ENCODE measurements at regions not wholly inside any gene's neighbourhood (a gene's known extent, or its start where the extent isn't known, plus 50 kb on each side); places are given as distances from the start of the nearest gene placed in this dataset.
"Not testable (repeated sequence)": the region's sequence is repeated elsewhere in the genome, so short reads cannot be mapped to it uniquely, and the experiment has no call there.

DNA sequence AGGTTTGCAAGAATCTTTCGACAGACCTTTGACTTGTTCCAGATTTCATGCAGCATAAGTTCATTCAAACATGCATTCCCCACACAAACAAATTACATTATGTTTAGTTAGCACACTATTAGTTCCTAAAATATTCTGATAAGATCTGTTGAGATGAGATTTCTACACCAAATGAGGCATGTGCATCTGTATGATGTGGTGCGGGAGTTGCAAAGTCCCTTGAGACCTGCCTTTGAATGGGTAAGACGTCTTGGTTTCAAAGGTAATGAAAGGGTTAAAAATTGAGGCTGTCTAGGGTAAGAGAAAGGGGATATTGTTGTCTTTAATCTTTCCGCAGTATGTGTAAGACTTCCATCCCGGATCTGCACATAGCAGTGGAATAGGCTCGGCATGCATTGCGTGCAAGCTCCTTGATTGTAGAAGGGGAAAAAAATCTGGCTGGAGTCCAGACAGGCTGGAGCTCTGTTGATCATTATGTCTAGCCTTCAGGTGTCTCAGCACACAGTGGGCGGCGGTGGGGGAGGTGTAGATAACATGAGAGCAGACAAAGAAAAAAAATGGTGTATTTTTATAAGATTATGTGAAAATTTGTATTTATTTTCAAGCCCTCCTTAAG lies 296.6 kb downstream of the PTPRC start:
- no peak for FAIRE-seq

- FAIRE-seq: no peak
Observed at GRCh38 chr1:198936371-198937083, 297.7 kb downstream of the PTPRC start.

- peak; percentile 33 for FAIRE-seq
Observed at GRCh38 chr1:198937231-198938031, 298.6 kb downstream of the PTPRC start.

- FAIRE-seq: no peak
Observed at GRCh38 chr1:198939286-198939685, 300.4 kb downstream of the PTPRC start.

DNA sequence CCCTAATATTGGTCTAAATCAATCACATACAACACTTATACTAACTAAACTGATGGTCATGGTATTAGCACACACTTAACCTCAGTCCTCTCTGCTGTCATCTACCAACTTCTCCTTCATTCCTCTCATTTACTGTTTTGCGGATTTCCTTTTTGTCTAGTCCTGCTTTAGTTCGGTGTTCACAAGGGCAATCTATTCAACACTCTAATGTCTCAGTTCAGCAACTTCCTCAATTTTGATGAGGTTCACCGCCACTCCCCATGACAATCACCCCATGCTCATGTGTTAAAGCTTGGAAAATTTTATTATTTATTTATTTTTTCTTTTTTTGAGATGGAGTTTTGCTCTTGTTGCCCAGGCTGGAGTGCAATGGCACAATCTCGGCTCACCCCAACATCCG lies 301.1 kb downstream of the PTPRC start:
- FAIRE-seq: no peak

GRCh38 chr1:198942466-198942865 lies 303.6 kb downstream of the PTPRC start:
- FAIRE-seq: no peak

GRCh38 chr1:198943484-198944187 lies 304.8 kb downstream of the PTPRC start:
- no peak for FAIRE-seq

GRCh38 chr1:198947456-198947855 lies 308.6 kb downstream of the PTPRC start:
- FAIRE-seq: no peak

GRCh38 chr1:198948895-198949659 lies 310.2 kb downstream of the PTPRC start:
- no peak for FAIRE-seq

DNA sequence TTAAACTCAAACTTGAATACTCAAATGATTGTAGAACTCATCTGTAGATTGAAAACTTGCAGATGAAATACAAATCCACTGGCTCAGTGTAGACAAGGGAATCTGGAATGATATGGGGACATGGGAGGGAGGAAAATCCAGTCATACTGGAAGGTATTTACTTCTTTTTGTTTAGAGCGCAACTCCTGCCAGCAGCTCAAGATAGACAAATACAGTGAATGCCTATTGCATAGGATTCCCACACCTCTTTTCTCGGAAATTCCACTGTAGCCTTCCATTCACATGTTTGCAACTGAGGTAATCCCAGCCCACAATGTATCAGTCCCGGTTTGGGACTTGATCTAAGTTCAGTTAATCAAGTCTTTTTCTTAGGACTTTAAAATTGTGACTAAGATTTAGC lies 311.2 kb downstream of the PTPRC start:
- FAIRE-seq: no peak

DNA sequence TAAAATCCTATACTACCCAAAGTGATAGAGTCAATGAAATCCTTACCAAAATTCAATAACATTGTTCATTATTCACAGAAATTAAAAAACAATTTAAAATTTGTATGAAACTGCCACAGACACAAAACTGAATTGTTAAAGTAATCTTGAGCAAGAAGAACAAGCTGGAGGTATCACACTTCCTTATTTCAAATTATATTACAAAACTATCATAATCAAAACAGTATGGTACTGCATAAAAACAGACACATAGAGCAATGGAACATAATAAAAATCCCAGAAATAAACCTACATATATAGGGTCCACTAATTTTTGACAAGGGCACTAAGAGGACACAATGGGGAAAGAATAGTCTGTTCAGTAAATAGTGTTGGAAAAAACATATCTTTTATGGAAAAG lies 316.2 kb downstream of the PTPRC start:
- FAIRE-seq: no peak

DNA sequence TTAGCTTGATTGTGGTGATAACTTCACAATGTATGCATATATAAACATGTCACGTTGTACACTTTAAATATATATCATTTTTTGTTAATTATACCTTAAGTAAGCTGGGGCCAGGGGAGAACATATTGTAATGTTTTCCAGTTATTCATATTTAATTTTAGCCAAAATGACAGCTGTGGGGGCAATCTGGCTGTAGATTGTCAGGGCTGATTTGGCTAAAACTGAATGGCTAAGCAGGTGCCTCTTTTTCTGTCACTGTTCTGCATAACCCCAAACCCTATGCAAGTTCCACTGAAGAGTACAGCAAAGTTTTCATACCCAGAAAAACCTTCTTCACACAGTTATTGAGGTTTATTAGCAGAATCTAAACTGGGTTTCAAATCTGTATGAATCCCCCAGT lies 318.2 kb downstream of the PTPRC start:
- FAIRE-seq: no peak

DNA sequence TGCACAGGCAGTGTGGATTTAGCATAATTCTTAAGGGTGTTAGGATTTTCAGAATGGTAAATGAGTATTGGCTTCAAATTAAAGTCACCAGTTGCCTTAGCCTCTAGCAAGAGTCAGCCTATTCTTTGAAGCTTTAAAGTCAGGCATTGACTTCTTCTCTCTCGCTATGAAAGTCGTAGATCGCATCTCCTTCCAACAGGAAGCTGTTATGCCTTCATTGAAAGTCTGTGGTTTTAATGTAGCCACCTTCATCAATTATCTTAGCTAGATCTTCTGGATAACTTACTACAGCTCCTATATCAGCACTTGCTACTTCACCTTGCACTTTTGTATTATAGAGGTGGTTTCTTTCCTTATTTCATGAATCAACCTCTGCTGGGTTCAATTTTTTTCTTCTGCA lies 320.2 kb downstream of the PTPRC start:
- no peak for FAIRE-seq

DNA sequence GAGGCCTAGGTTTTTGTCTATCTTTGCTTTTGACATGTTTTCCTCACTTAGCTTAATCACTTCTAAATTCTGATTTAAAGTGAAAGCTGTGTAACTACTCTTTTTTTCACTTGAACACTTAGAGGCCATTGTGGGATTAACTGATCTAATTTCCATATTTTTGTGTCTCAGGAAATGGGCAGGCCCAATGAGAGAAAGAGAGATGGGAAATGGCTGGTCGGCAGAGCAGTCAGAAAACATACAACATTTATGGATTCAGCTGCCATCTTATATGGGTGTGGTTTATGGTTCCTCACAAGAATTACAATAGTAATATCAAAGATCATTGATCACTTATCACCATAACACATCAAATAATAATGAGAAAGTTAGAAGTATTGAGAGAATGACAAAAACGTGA lies 320.8 kb downstream of the PTPRC start:
- no peak for FAIRE-seq

GRCh38 chr1:198963796-198964195 lies 325.0 kb downstream of the PTPRC start:
- FAIRE-seq: not testable (repeated sequence)

- no peak for FAIRE-seq
Observed at GRCh38 chr1:198966519-198966918, 327.7 kb downstream of the PTPRC start.

DNA sequence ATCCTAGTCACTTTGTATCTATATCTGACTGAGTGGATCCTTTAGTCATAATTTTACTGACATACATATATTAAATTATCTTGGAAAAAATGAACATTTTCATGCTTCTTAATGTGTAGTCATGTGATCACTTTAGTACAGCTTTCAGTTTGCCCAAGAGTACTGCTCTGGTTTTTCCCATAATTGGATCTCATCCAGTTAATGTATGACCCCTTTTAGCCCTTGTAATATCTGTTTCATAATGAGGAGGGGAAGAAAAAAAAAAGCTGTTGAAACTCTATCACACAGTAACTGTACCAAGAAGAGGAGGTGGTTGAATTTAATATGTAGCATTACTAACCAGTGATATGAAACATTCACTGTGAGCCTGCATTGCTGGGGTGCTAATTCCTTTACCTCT lies 328.7 kb downstream of the PTPRC start:
- FAIRE-seq: no peak

DNA sequence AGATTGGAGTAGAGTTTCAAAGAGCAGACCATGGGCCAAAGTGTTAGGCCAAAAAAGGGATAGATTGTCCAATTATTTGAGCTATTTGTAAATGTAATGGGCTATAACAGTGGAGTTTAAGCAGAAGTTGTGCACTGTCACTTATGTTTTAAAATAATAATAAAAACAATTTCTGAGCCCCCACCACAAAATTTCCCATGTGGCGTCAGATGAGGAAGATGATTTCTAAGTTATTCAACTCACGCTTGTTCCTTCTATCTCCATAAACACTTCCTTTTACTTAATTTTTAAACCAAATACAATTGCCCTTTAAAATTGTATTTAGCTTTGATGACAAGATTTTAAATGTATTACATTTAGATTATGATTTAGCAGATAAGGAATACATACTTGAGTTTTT lies 330.0 kb downstream of the PTPRC start:
- FAIRE-seq: no peak

- no peak for FAIRE-seq
Observed at GRCh38 chr1:198969981-198970380, 331.1 kb downstream of the PTPRC start.

- no peak for FAIRE-seq
Observed at GRCh38 chr1:198970916-198971315, 332.1 kb downstream of the PTPRC start.

DNA sequence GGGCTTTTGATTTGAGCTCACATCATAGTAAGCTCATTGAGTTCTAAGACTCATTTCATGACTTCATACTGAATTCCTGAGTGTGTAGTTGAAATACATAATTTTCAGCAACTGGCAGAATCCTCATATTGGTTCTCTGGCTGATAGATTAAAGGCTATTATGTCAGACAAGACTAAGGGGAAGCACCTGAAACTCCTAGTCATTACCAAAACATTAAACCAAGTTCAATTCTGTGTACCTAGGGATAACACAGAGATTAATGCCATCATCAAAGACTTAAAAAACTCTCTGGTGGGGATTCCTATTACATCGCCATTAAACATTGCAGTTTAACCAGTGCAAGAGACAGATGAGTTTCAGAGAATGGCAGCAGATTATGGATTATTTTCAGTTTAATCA lies 339.1 kb downstream of the PTPRC start:
- FAIRE-seq: no peak

GRCh38 chr1:198978523-198978922 lies 339.7 kb downstream of the PTPRC start:
- FAIRE-seq: no peak

- no peak for FAIRE-seq
Observed at GRCh38 chr1:198986036-198986435, 347.2 kb downstream of the PTPRC start.

Measured in colon (tissue), 2 donors.